Upper lobe of left lung (tissue), 4 donors: ENCODE measurements at regions not wholly inside any gene's neighbourhood (a gene's known extent, or its start where the extent isn't known, plus 50 kb on each side); places are given as distances from the start of the nearest gene placed in this dataset.
"Not testable (repeated sequence)": the region's sequence is repeated elsewhere in the genome, so short reads cannot be mapped to it uniquely, and the experiment has no call there.

Experiments used
- CTCF ChIP-seq, 6 experiments: fragments of 450-650 bp in 4 of 6; fragments of 200-600 bp in 2 of 6; sonication (generic) in 2 of 6; IDR thresholded peaks; one replicate each; pipeline ENCODE4 v1.5.1; 2016 to 2019; ENCODE audit warnings: antibody characterized with exemption in 6 of 6
- EP300 ChIP-seq, 4 donors: sonication (generic); formaldehyde crosslinking; IDR thresholded peaks; one replicate each; pipeline ENCODE4 v1.5.1; 2017; ENCODE audit warnings: antibody characterized with exemption in 4 of 4, control low read depth in 2 of 4
- POLR2A ChIP-seq, 4 donors: fragments of 450-650 bp; IDR thresholded peaks; one replicate each; pipeline ENCODE4 v1.5.1; 2016 to 2017; ENCODE audit warnings: antibody characterized with exemption in 4 of 4, mild to moderate bottlenecking in 2 of 4
- POLR2AphosphoS5 ChIP-seq, 2 donors: sonication (generic); formaldehyde crosslinking; IDR thresholded peaks; one replicate each; pipeline ENCODE4 v1.5.1; 2017; ENCODE audit warnings: antibody characterized with exemption in 2 of 2

- not testable (repeated sequence) for TF ChIP-seq CTCF, POLR2A, POLR2AphosphoS5, EP300 (IDR thresholded peaks at IDR 0.05)
Observed at GRCh38 chr9:40868437-40868836, 260.0 kb downstream of the FOXD4L6 start.
